ENCODE measurements at regions not wholly inside any gene's neighbourhood (a gene's known extent, or its start where the extent isn't known, plus 50 kb on each side); places are given as distances from the start of the nearest gene placed in this dataset.

DNA sequence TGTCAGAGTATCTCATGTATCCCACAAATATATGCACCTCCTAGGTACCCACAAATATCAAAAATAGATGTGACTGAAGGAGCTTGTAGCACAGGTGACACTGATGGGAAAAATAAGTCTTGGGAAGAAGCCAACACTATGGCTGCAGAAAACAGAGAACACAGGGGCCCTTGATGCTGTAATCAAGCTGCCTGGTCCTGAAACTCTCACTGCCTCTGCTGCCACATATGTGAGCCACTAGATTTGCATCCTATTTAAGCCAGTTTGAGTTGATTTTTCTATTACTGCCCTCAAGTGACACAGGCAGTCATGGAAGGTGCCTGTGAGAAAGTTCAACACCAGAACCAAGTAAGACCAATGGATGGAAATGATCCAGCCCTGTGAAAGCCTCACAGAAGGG lies 720.8 kb downstream of the UQCRFS1 start:
- Histone ChIP-seq H3K4me3 (ENCODE audit: low read length) (no peak overlapping the region), H3K9me3 (ENCODE audit: low read depth, low read length) (no peaks in the 10 kb centered on the region), H3K27me3 (ENCODE audit: insufficient read depth, low read length) (no peaks in the 10 kb centered on the region), H3K4me1 (ENCODE audit: insufficient read depth, low read length) (no peaks in the 10 kb centered on the region)

DNA sequence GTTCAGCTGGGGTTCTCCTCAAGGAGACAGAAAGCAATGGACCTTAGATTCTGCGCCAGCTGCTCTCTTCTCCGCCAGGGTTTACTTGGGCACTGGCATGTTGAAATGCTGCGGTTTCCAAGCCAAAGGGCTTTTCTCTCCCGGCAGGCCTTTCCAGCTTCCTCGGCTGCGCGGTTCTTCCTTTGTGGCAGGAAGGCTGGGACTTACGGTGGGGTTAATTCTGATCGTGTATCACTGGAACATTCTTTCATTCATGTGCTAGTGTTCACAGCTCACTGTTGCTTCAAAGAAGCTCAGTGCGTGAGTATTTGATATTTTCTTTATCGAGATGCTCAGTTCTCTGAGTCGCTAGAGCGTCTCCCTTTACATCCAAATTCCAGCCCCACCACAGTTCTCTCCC lies 723.2 kb downstream of the UQCRFS1 start:
- Histone ChIP-seq H3K4me1 (ENCODE audit: insufficient read depth, low read length) (peaks cover 9% of the 10 kb centered on the region), H3K9me3 (ENCODE audit: low read depth, low read length) (no peaks in the 10 kb centered on the region), H3K4me3 (ENCODE audit: low read length) (no peak overlapping the region), H3K27me3 (ENCODE audit: insufficient read depth, low read length) (no peaks in the 10 kb centered on the region)

DNA sequence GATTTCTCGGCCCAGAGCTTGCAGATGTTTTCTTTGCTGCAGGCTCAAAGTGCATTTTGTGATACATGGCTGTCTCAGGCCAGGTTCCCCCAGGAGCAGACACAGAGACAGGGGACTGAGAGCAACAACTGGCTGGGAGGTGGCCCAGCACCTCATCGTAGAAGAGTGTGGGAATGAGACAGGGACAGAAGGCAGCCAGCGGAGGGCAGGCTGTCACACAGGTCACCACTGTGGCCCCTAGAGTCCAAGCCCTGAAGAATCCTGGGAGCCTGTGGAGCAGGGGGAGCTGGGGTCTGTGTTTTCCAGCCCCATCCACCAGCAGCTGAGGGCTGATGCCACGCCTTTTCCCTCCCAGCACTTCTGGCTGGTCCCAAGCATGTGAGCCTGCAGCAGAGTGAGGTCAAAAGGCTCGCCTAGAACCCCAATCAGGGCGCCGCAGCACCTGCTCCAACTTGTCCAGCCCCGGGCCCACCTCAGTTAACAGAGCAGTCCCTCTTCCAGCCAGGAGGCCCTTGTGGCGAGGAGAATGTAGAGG lies 723.8 kb downstream of the UQCRFS1 start:
- H3K4me1 ChIP-seq (ENCODE audit: insufficient read depth, low read length), result peaks cover 9% of the 10 kb centered on the region
- H3K27me3 ChIP-seq (ENCODE audit: insufficient read depth, low read length), result no peaks in the 10 kb centered on the region
- H3K4me3 ChIP-seq (ENCODE audit: low read length), result no peak overlapping the region
- no peaks in the 10 kb centered on the region for H3K9me3 ChIP-seq (ENCODE audit: low read depth, low read length)

DNA sequence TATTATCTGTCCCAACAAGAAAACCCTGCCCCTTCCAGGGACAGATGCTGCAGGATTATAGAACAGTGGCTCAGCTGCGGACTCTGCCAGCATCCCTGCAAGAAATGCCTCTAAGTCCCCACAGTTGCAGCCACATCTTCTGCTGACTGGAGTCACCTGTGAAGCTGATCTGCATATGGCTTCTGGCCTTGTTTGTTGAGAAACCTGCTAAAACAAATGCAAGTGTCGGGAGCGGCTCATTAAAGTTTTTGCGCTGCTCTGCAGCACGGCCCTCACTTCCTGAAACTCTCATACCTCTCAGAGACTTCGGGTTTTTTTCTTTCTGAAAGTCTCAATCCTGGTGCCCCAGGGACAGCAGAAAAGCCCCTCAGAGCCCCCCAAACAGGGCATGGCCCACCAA lies 725.0 kb downstream of the UQCRFS1 start:
- H3K4me3 ChIP-seq (ENCODE audit: low read length), result no peak overlapping the region
- no peaks in the 10 kb centered on the region for H3K27me3 ChIP-seq (ENCODE audit: insufficient read depth, low read length)

DNA sequence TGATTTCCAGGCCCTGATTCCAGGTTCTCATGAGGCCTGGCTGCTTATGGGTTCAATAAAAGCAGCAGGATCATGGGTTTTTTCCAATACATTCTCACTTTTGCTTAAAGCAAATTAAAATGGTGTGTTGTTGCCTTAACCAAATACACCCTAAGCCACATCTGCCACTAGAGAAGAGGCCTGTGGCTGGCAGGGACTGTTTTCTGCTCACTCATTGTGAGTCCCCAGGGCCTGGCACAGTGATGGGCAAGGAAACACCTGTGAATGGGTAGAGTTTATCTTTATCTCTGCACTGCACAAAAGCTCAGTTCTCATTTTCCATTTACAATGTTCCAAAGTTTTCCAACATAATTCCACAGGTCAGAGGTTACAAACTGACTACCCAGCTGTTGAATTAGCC lies 726.0 kb downstream of the UQCRFS1 start:
- H3K4me1 ChIP-seq (ENCODE audit: insufficient read depth, low read length), result peaks cover 9% of the 10 kb centered on the region
- H3K9me3 ChIP-seq (ENCODE audit: low read depth, low read length), result no peaks in the 10 kb centered on the region
- no peak overlapping the region for H3K4me3 ChIP-seq (ENCODE audit: low read length)
- H3K27me3 ChIP-seq (ENCODE audit: insufficient read depth, low read length), result no peaks in the 10 kb centered on the region

More for the DNA sequence above, 725.0 kb downstream of the UQCRFS1 start:
- no peaks in the 10 kb centered on the region for H3K9me3 ChIP-seq (ENCODE audit: low read depth, low read length)
- peaks cover 9% of the 10 kb centered on the region for H3K4me1 ChIP-seq (ENCODE audit: insufficient read depth, low read length)

DNA sequence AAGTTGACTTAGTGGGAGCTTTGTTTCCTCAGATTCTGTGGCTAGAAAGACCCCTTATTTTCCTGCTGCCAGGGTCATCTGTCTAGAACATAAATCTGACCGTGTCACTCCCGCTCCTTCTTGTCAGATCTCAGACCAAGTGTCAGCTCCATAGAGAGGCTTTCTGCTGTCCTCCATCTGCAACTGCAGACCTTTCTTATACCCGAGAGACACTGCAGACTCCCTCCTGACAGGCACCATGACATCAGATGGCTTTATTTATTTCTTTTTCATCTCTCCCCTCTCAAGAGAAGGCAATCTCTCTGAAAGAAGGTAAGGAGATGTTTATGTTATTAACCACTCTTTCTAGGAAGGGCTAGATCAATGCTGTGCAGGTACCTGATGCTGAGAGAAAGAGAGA lies 726.5 kb downstream of the UQCRFS1 start:
- no peak overlapping the region for H3K4me3 ChIP-seq (ENCODE audit: low read length)
- H3K4me1 ChIP-seq (ENCODE audit: insufficient read depth, low read length), result peaks cover 13% of the 10 kb centered on the region
- no peaks in the 10 kb centered on the region for H3K9me3 ChIP-seq (ENCODE audit: low read depth, low read length)
- no peaks in the 10 kb centered on the region for H3K27me3 ChIP-seq (ENCODE audit: insufficient read depth, low read length)

DNA sequence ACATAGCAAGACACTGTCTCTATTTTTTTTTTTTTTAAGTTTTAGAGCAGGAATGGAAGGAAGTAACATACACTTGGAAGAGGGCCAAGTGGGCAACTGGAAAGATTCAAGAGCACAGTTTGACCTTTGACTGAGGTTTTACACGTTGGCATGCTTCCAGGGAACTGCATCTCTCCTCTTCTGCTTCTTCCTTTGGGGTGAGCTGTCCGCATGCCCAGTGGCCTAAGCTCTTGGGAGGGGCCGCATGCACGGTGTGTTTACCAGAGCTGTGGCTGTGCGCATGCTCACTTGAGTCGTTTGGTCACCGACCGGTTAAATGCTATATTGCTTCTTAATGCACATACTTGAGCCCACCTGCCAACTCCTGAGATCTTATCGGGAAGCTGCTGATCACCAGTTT lies 727.7 kb downstream of the UQCRFS1 start:
- no peaks in the 10 kb centered on the region for H3K27me3 ChIP-seq (ENCODE audit: insufficient read depth, low read length)
- no peaks in the 10 kb centered on the region for H3K9me3 ChIP-seq (ENCODE audit: low read depth, low read length)
- H3K4me1 ChIP-seq (ENCODE audit: insufficient read depth, low read length), result peaks cover 18% of the 10 kb centered on the region
- no peak overlapping the region for H3K4me3 ChIP-seq (ENCODE audit: low read length)

DNA sequence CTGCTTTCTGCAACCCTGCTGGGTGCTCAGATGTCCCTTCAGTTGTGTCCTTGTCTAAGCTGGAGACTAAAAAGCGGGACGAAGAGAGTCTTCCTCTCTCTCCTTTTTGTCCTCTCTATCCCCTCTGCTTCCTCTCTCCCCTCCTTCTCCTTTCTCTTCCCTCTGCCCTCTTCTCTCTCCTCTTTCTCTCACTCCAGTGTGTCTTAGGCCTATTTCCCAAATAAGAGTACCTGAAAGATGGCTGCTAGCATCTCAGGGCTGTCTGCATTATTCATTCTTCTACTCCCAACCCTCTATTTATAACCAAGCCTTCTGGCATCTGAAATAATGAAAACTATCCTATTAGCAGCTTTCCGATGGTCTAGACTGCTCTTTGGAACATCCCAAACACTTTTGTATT lies 729.8 kb downstream of the UQCRFS1 start:
- Histone ChIP-seq H3K4me3 (ENCODE audit: low read length) (no peak overlapping the region), H3K27me3 (ENCODE audit: insufficient read depth, low read length) (no peaks in the 10 kb centered on the region), H3K9me3 (ENCODE audit: low read depth, low read length) (no peaks in the 10 kb centered on the region), H3K4me1 (ENCODE audit: insufficient read depth, low read length) (peaks cover 18% of the 10 kb centered on the region)

DNA sequence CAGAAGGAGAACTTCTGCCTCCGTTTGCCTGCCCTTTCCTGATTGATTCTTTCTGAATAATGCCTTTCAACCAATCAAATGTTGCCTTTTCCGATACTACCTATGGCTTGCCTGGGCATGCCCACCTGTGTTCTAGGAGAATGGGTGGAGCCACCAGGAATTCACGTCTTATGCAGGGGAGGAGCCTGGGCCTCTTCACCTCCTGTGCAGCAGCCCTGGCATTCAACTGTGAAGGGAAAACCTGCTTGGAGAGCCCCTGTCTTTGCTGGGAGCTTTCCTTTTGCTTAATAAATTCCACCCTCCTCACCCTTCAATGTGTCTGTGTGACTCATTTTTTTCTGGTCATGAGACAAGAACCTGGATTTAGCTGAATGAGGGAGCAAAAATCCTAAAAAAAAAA lies 730.7 kb downstream of the UQCRFS1 start:
- Histone ChIP-seq H3K4me3 (ENCODE audit: low read length) (no peak overlapping the region), H3K27me3 (ENCODE audit: insufficient read depth, low read length) (no peaks in the 10 kb centered on the region), H3K9me3 (ENCODE audit: low read depth, low read length) (no peaks in the 10 kb centered on the region), H3K4me1 (ENCODE audit: insufficient read depth, low read length) (peaks cover 18% of the 10 kb centered on the region)

DNA sequence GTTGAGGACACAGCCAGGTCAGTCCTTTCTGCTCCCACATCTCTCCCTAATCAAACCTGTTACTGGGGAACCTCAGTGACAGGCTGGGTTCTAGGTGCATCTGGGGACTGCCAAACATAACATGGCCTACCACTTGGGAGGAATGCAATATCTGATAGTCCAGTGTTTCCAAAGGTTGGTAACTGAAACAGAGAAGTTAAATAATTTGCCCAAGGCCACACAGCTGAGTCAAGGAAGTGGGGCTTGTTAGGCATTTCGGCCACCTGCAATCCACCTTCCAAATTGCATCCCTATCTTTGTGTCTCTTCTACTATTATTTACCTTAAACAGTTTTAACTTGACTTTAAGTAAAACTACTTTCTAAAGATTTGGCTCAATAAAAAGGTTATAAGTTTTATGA lies 731.3 kb downstream of the UQCRFS1 start:
- Histone ChIP-seq H3K27me3 (ENCODE audit: insufficient read depth, low read length) (no peaks in the 10 kb centered on the region), H3K4me3 (ENCODE audit: low read length) (no peak overlapping the region), H3K4me1 (ENCODE audit: insufficient read depth, low read length) (peaks cover 18% of the 10 kb centered on the region), H3K9me3 (ENCODE audit: low read depth, low read length) (no peaks in the 10 kb centered on the region)

DNA sequence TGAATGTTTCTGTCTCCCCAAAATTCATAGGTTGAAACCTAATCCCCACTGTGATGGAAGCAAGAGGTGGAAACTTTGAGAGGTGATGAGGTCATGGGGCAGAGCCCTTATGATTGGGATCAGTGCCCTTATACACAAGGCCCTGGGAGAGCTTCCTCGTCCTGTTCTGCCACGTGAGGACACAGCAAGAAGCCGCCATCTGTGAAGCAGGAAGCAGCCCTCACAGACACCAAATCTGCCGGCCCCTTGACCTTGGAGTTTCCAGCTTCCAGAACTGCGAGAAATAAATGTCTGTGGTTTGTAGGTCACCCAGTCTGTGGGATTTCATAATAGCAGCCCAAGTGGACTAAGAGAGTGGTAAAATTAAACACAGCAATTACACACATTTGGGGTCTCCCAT lies 737.4 kb downstream of the UQCRFS1 start:
- Histone ChIP-seq H3K4me3 (ENCODE audit: low read length) (no peak overlapping the region), H3K9me3 (ENCODE audit: low read depth, low read length) (no peaks in the 10 kb centered on the region), H3K27me3 (ENCODE audit: insufficient read depth, low read length) (no peaks in the 10 kb centered on the region), H3K4me1 (ENCODE audit: insufficient read depth, low read length) (peaks cover 26% of the 10 kb centered on the region)

DNA sequence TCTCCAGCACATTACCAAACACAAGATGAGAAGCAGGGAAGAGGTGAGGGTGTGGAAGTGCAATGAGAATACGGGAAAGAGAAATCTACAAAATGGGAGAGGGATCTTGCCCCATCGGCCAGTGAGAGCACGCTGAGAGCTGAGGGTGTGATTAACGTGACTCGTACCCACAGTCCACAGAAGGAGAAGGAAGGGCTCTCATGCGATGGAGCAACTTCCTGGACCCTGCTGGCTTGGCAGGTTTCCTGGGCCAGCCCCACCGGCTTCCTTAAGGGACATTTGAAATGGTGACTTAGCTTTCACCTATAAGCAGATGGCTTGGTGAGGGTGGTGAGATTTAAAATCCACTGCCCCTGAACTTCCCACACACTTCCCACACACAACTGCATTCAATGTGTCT lies 740.1 kb downstream of the UQCRFS1 start:
- Histone ChIP-seq H3K4me3 (ENCODE audit: low read length) (no peak overlapping the region), H3K27me3 (ENCODE audit: insufficient read depth, low read length) (no peaks in the 10 kb centered on the region), H3K4me1 (ENCODE audit: insufficient read depth, low read length) (peaks cover 46% of the 10 kb centered on the region), H3K9me3 (ENCODE audit: low read depth, low read length) (no peaks in the 10 kb centered on the region)

DNA sequence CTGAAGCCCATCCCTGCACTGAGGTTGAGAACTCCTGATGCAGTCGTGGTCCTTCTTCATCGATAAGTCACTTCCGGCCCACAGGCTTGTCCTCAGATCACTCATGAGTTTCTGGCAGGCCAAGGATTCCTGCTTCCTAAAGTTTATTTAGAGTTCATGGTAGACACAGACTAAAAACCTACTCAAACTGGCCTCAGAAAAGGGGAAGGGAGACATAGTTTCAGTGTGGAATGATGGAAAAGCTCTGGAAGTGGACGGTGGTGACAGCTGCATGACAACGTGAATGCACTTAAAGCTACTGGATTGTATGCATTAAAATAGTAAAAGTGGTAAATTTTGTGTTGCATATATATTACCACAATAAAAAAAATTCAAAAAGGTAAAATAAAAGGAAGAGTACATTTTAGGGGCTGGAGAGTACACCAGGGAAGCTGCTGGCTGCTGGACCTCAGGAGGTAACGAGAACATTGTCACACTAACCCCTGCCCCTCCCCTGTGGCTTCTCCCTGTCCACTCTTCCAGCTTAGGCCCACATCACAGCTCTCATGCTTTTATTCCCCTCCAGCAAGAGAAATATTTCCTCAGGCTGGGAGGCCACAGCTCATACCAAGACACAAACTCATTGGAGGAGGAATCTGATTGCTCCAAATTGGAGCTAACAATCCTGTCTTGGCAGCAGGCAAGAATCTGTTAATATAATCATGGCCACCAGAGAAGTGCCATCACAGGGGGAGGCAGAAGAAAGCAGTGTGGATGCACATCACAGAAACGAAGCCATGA lies 741.0 kb downstream of the UQCRFS1 start:
- H3K27me3 ChIP-seq (ENCODE audit: insufficient read depth, low read length), result no peaks in the 10 kb centered on the region
- H3K9me3 ChIP-seq (ENCODE audit: low read depth, low read length), result no peaks in the 10 kb centered on the region
- H3K4me3 ChIP-seq (ENCODE audit: low read length), result no peak overlapping the region
- H3K4me1 ChIP-seq (ENCODE audit: insufficient read depth, low read length), result peaks cover 46% of the 10 kb centered on the region

DNA sequence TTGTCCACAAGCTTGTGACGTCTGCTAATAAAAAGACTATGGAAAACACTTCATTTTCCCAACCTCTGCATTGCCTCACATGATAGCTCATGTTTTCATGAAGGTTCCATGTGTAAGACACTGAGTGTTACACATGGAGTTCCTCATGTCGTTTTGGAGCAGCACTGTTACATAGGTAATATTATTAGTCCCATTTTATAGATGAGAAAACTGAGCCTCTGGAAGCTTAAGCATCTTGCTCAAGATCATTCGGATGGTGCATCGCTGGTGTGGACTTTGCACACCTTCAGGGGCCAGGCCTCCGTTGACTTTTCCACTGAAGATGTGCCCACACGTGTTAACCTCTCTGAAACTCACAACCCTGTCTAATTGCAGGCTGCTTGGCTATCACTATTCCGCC lies 743.4 kb downstream of the UQCRFS1 start:
- Histone ChIP-seq H3K4me1 (ENCODE audit: insufficient read depth, low read length) (peaks cover 46% of the 10 kb centered on the region), H3K27me3 (ENCODE audit: insufficient read depth, low read length) (no peaks in the 10 kb centered on the region), H3K9me3 (ENCODE audit: low read depth, low read length) (no peaks in the 10 kb centered on the region), H3K4me3 (ENCODE audit: low read length) (no peak overlapping the region)

DNA sequence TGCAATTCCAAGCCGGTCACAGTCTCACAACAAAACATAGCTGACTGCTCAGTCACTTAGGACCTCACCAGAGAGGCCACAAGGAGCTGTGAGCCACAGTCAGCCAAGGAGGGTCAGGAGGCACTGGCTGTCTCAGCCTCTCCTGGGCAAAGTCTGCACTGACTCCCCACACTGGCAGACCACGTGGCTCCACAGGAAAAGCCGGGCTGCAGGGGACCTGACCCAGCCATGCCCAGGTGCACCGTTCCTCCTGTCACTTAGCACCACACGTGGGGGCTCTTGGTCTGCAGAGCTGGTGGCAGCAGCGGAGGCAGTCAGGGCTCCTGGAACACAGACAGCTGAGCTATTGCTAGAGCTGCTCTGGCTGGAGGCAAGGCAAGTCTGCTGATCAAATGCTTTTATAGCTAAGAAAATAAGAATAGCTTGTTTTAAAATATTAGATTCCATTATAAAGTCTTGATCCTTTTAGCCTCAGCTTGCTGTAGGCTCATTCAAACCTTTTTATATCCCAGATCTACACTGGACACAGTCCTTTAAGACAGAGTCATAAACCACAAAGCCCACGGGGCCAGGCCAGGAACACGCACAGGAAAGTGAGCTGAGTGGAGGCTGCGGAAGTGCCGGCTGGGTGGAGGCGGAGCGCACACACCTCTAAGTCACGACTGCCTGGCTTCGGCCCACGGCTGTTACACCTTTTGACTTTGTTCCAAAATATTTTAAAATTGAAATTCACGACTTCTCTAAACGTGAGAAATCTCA lies 744.1 kb downstream of the UQCRFS1 start:
- no peak overlapping the region for H3K4me3 ChIP-seq (ENCODE audit: low read length)
- H3K4me1 ChIP-seq (ENCODE audit: insufficient read depth, low read length), result peaks cover 45% of the 10 kb centered on the region
- no peaks in the 10 kb centered on the region for H3K9me3 ChIP-seq (ENCODE audit: low read depth, low read length)
- no peaks in the 10 kb centered on the region for H3K27me3 ChIP-seq (ENCODE audit: insufficient read depth, low read length)

Data from mononuclear cell (primary cell).